OCI-LY3 (cell line): ENCODE measurements at regions not wholly inside any gene's neighbourhood (a gene's known extent, or its start where the extent isn't known, plus 50 kb on each side); places are given as distances from the start of the nearest gene placed in this dataset.

ENCODE experiments used
- CTCF ChIP-seq: fragments of 200-600, 300-600 bp; sonication (generic); IDR thresholded peaks from 2 replicates; pipeline ENCODE4 v1.5.1; 2014; ENCODE audit warnings: antibody characterized with exemption, low read length, low read depth
- EZH2phosphoT487 ChIP-seq: fragments of 200-600 bp; shearing (Covaris generic); IDR thresholded peaks from 2 replicates; pipeline ENCODE4 v1.6.1; 2018; ENCODE audit warnings: antibody characterized with exemption, mixed run types, low read depth

- TF ChIP-seq CTCF, result no peak
- no peak for TF ChIP-seq EZH2phosphoT487
Observed at GRCh38 chr4:180169394-180169793, 2073.8 kb upstream of the TENM3 start.
